ENCODE measurements at regions not wholly inside any gene's neighbourhood (a gene's known extent, or its start where the extent isn't known, plus 50 kb on each side); places are given as distances from the start of the nearest gene placed in this dataset.

DNA sequence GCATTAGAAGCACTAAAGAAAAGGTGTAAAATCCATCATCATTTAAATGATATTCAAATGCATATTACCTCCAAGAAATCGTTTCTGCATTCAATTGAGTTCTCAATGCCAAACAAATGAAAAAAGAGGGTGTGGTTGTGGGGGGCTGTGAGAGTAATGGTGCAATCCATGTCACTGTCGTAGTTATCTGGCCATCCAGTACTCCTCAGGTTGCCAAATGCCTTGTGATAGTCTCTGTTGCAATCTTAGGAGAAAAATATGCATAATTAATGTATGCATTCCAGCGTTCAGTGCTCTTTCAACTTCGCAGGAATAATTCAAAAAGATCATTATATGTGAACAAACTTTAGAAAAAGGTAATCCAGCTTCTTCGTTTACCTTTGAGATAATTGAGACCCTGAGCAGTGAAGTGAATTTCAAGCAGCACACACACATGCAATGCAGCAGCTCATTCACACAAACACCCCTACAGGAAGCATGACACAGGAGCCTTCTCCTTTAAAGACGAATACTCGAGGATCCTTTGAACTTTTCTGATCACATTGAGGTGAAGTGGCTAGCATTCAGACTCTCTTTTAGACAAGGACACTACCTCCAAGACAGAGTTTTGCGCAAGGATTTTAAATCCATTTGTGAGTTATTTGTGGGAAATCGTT, 73.4 kb downstream of the OR13A1 start:
- Mint-ChIP-seq H3K27me3 (ENCODE audit: insufficient read depth, low read depth, poor library complexity) (peaks cover 2% of the 10 kb centered on the region), H3K27ac (peak overlapping the region; percentile 83), H3K4me1 (peaks cover 14% of the 10 kb centered on the region), H3K9me3 (no peaks in the 10 kb centered on the region; the same call in 2 of the 3 replicates), H3K4me3 (no peak overlapping the region), H3K36me3 (ENCODE audit: low read depth) (peaks cover 3% of the 10 kb centered on the region; the same call in 1 of the 3 replicates)
- Histone ChIP-seq H3K27ac (ENCODE audit: low read depth) (no peak overlapping the region), H3K4me3 (no peak overlapping the region), H3K4me2 (peak overlapping the region; percentile 13), H3K27me3 (ENCODE audit: insufficient read depth) (no peaks in the 10 kb centered on the region), H3K79me2 (replicated peaks; ENCODE audit: insufficient read depth) (no peaks in the 10 kb centered on the region), H3F3A (replicated peaks; ENCODE audit: low read depth) (no peaks in the 10 kb centered on the region), H3K4me1 (ENCODE audit: insufficient read depth) (peaks cover 20% of the 10 kb centered on the region), H3K9me2 (ENCODE audit: insufficient read depth) (no peaks in the 10 kb centered on the region; the same call in 1 of the 2 replicates), H2AFZ (no peak overlapping the region), H3K36me3 (ENCODE audit: insufficient read depth) (no peaks in the 10 kb centered on the region), H4K20me1 (replicated peaks; ENCODE audit: insufficient read depth) (no peaks in the 10 kb centered on the region)
- DNase-seq (ENCODE audit: low spot score) (peak; percentile 36), ATAC-seq (peak; percentile 70)
- TF ChIP-seq ZNF331 (CRISPR knock-in tag; IDR thresholded peaks at IDR 0.05; ENCODE audit: low read depth) (no peak), EZH2phosphoT487 (IDR thresholded peaks at IDR 0.05; ENCODE audit: unreplicated experiment) (no peak), ZNF114 (CRISPR knock-in tag; IDR thresholded peaks at IDR 0.05) (no peak), NANOG (IDR thresholded peaks at IDR 0.05; ENCODE audit: borderline replicate concordance) (no peak), JUNB (IDR thresholded peaks at IDR 0.05; ENCODE audit: unreplicated experiment) (no peak), STAT1 (IDR thresholded peaks at IDR 0.05; ENCODE audit: unreplicated experiment) (no peak), EZH2 (IDR thresholded peaks at IDR 0.05; ENCODE audit: low read depth, unreplicated experiment) (no peak), CREB1 (CRISPR knock-in tag; IDR thresholded peaks at IDR 0.05; ENCODE audit: low read depth) (no peak), POLR2AphosphoS5 (IDR thresholded peaks at IDR 0.05; ENCODE audit: low read depth) (no peak)
- TF ChIP-seq, protein P1, sequence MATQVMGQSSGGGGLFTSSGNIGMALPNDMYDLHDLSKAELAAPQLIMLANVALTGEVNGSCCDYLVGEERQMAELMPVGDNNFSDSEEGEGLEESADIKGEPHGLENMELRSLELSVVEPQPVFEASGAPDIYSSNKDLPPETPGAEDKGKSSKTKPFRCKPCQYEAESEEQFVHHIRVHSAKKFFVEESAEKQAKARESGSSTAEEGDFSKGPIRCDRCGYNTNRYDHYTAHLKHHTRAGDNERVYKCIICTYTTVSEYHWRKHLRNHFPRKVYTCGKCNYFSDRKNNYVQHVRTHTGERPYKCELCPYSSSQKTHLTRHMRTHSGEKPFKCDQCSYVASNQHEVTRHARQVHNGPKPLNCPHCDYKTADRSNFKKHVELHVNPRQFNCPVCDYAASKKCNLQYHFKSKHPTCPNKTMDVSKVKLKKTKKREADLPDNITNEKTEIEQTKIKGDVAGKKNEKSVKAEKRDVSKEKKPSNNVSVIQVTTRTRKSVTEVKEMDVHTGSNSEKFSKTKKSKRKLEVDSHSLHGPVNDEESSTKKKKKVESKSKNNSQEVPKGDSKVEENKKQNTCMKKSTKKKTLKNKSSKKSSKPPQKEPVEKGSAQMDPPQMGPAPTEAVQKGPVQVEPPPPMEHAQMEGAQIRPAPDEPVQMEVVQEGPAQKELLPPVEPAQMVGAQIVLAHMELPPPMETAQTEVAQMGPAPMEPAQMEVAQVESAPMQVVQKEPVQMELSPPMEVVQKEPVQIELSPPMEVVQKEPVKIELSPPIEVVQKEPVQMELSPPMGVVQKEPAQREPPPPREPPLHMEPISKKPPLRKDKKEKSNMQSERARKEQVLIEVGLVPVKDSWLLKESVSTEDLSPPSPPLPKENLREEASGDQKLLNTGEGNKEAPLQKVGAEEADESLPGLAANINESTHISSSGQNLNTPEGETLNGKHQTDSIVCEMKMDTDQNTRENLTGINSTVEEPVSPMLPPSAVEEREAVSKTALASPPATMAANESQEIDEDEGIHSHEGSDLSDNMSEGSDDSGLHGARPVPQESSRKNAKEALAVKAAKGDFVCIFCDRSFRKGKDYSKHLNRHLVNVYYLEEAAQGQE (IDR thresholded peaks at IDR 0.05; ENCODE audit: unreplicated experiment): no peak
- TF ChIP-seq, protein P2, sequence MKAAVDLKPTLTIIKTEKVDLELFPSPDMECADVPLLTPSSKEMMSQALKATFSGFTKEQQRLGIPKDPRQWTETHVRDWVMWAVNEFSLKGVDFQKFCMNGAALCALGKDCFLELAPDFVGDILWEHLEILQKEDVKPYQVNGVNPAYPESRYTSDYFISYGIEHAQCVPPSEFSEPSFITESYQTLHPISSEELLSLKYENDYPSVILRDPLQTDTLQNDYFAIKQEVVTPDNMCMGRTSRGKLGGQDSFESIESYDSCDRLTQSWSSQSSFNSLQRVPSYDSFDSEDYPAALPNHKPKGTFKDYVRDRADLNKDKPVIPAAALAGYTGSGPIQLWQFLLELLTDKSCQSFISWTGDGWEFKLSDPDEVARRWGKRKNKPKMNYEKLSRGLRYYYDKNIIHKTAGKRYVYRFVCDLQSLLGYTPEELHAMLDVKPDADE (IDR thresholded peaks at IDR 0.05): no peak
- TF ChIP-seq, protein P3, sequence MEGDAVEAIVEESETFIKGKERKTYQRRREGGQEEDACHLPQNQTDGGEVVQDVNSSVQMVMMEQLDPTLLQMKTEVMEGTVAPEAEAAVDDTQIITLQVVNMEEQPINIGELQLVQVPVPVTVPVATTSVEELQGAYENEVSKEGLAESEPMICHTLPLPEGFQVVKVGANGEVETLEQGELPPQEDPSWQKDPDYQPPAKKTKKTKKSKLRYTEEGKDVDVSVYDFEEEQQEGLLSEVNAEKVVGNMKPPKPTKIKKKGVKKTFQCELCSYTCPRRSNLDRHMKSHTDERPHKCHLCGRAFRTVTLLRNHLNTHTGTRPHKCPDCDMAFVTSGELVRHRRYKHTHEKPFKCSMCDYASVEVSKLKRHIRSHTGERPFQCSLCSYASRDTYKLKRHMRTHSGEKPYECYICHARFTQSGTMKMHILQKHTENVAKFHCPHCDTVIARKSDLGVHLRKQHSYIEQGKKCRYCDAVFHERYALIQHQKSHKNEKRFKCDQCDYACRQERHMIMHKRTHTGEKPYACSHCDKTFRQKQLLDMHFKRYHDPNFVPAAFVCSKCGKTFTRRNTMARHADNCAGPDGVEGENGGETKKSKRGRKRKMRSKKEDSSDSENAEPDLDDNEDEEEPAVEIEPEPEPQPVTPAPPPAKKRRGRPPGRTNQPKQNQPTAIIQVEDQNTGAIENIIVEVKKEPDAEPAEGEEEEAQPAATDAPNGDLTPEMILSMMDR (conservative IDR thresholded peaks at IDR 0.05; ENCODE audit: low read depth in 2 of 2): no peak
- TF ChIP-seq, protein P4, sequence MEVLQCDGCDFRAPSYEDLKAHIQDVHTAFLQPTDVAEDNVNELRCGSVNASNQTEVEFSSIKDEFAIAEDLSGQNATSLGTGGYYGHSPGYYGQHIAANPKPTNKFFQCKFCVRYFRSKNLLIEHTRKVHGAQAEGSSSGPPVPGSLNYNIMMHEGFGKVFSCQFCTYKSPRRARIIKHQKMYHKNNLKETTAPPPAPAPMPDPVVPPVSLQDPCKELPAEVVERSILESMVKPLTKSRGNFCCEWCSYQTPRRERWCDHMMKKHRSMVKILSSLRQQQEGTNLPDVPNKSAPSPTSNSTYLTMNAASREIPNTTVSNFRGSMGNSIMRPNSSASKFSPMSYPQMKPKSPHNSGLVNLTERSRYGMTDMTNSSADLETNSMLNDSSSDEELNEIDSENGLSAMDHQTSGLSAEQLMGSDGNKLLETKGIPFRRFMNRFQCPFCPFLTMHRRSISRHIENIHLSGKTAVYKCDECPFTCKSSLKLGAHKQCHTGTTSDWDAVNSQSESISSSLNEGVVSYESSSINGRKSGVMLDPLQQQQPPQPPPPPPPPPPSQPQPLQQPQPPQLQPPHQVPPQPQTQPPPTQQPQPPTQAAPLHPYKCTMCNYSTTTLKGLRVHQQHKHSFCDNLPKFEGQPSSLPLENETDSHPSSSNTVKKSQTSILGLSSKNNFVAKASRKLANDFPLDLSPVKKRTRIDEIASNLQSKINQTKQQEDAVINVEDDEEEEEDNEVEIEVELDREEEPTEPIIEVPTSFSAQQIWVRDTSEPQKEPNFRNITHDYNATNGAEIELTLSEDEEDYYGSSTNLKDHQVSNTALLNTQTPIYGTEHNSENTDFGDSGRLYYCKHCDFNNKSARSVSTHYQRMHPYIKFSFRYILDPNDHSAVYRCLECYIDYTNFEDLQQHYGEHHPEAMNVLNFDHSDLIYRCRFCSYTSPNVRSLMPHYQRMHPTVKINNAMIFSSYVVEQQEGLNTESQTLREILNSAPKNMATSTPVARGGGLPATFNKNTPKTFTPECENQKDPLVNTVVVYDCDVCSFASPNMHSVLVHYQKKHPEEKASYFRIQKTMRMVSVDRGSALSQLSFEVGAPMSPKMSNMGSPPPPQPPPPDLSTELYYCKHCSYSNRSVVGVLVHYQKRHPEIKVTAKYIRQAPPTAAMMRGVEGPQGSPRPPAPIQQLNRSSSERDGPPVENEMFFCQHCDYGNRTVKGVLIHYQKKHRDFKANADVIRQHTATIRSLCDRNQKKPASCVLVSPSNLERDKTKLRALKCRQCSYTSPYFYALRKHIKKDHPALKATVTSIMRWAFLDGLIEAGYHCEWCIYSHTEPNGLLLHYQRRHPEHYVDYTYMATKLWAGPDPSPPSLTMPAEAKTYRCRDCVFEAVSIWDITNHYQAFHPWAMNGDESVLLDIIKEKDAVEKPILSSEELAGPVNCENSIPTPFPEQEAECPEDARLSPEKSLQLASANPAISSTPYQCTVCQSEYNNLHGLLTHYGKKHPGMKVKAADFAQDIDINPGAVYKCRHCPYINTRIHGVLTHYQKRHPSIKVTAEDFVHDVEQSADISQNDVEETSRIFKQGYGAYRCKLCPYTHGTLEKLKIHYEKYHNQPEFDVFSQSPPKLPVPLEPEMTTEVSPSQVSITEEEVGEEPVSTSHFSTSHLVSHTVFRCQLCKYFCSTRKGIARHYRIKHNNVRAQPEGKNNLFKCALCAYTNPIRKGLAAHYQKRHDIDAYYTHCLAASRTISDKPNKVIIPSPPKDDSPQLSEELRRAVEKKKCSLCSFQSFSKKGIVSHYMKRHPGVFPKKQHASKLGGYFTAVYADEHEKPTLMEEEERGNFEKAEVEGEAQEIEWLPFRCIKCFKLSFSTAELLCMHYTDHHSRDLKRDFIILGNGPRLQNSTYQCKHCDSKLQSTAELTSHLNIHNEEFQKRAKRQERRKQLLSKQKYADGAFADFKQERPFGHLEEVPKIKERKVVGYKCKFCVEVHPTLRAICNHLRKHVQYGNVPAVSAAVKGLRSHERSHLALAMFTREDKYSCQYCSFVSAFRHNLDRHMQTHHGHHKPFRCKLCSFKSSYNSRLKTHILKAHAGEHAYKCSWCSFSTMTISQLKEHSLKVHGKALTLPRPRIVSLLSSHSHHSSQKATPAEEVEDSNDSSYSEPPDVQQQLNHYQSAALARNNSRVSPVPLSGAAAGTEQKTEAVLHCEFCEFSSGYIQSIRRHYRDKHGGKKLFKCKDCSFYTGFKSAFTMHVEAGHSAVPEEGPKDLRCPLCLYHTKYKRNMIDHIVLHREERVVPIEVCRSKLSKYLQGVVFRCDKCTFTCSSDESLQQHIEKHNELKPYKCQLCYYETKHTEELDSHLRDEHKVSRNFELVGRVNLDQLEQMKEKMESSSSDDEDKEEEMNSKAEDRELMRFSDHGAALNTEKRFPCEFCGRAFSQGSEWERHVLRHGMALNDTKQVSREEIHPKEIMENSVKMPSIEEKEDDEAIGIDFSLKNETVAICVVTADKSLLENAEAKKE (CRISPR knock-in tag; IDR thresholded peaks at IDR 0.05): no peak
